KMS-11 (cell line): ENCODE measurements at regions not wholly inside any gene's neighbourhood (a gene's known extent, or its start where the extent isn't known, plus 50 kb on each side); places are given as distances from the start of the nearest gene placed in this dataset.

Experiments used
- H2AFZ ChIP-seq: fragments of 200-600 bp; sonication (generic); 2 replicates; pipeline ENCODE4 v1.6.1; 2016; ENCODE audit warnings: antibody characterized with exemption, mixed run types, low read depth
- H3K27ac ChIP-seq: fragments of 200-600 bp; sonication (generic); 2 replicates; pipeline ENCODE4 v1.6.1; 2016; ENCODE audit warnings: mild to moderate bottlenecking, mixed run types
- H3K27me3 ChIP-seq: fragments of 200-600 bp; sonication (generic); 2 replicates; pipeline ENCODE4 v1.6.1; 2017; ENCODE audit warnings: mild to moderate bottlenecking, low read depth, mixed run types, moderate library complexity; ENCODE audit not compliant: insufficient read depth
- H3K36me3 ChIP-seq: fragments of 200-600 bp; sonication (generic); 2 replicates; pipeline ENCODE4 v1.6.1; 2017; ENCODE audit warnings: mild to moderate bottlenecking, mixed run types; ENCODE audit not compliant: insufficient read depth
- H3K4me1 ChIP-seq: fragments of 200-600 bp; sonication (generic); 2 replicates; pipeline ENCODE4 v1.6.1; 2016; ENCODE audit warnings: mild to moderate bottlenecking, low read depth, mixed run types; ENCODE audit not compliant: poor library complexity, severe bottlenecking
- H3K4me2 ChIP-seq: fragments of 200-600 bp; sonication (generic); 2 replicates; pipeline ENCODE4 v1.7.0; 2016; ENCODE audit warnings: mild to moderate bottlenecking, mixed run types
- H3K4me3 ChIP-seq: fragments of 200-600 bp; sonication (generic); IDR thresholded peaks from 2 replicates; pipeline ENCODE4 v1.6.1; 2017; ENCODE audit warnings: low read depth, low read length, mixed read lengths; ENCODE audit not compliant: insufficient read depth
- H3K79me2 ChIP-seq: fragments of 200-600 bp; sonication (generic); 2 replicates; pipeline ENCODE4 v1.6.1; 2016; ENCODE audit warnings: low read depth, mixed run types; ENCODE audit not compliant: insufficient read depth
- H3K9ac ChIP-seq: fragments of 200-600 bp; sonication (generic); 2 replicates; pipeline ENCODE4 v1.6.1; 2016; ENCODE audit warnings: mild to moderate bottlenecking, mixed run types
- H4K20me1 ChIP-seq: fragments of 200-600 bp; sonication (generic); 2 replicates; pipeline ENCODE4 v1.6.1; 2016; ENCODE audit warnings: mild to moderate bottlenecking, mixed run types; ENCODE audit not compliant: insufficient read depth
- TF ChIP-seq, protein P1 (sequence below): fragments of 200-600 bp; sonication (generic); conservative IDR thresholded peaks from 2 replicates; pipeline ENCODE4 v1.6.1; 2017; ENCODE audit warnings: low read depth, mild to moderate bottlenecking, antibody characterized with exemption, low read length, moderate library complexity, mixed read lengths

- Histone ChIP-seq H3K27me3 (no peaks in the 10 kb centered on the region), H4K20me1 (no peaks in the 10 kb centered on the region), H3K4me1 (no peaks in the 10 kb centered on the region), H3K27ac (no peak overlapping the region), H3K9ac (no peak overlapping the region), H3K36me3 (no peaks in the 10 kb centered on the region), H3K79me2 (no peaks in the 10 kb centered on the region), H3K4me2 (no peak overlapping the region), H2AFZ (no peak overlapping the region), H3K4me3 (no peak overlapping the region)
- TF ChIP-seq, protein P1, sequence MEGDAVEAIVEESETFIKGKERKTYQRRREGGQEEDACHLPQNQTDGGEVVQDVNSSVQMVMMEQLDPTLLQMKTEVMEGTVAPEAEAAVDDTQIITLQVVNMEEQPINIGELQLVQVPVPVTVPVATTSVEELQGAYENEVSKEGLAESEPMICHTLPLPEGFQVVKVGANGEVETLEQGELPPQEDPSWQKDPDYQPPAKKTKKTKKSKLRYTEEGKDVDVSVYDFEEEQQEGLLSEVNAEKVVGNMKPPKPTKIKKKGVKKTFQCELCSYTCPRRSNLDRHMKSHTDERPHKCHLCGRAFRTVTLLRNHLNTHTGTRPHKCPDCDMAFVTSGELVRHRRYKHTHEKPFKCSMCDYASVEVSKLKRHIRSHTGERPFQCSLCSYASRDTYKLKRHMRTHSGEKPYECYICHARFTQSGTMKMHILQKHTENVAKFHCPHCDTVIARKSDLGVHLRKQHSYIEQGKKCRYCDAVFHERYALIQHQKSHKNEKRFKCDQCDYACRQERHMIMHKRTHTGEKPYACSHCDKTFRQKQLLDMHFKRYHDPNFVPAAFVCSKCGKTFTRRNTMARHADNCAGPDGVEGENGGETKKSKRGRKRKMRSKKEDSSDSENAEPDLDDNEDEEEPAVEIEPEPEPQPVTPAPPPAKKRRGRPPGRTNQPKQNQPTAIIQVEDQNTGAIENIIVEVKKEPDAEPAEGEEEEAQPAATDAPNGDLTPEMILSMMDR, result no peak
These were observed 122.3 kb downstream of the TNFSF18 start for GRCh38 chr1:172928412-172928811.

GRCh38 chr1:172929006-172929405 is 121.7 kb downstream of the TNFSF18 start:
- no peaks in the 10 kb centered on the region for H3K79me2 ChIP-seq
- no peak overlapping the region for H3K9ac ChIP-seq
- no peak overlapping the region for H3K4me2 ChIP-seq
- no peak overlapping the region for H3K4me3 ChIP-seq
- no peak overlapping the region for H3K27ac ChIP-seq
- H3K36me3 ChIP-seq, result no peaks in the 10 kb centered on the region
- H2AFZ ChIP-seq, result no peak overlapping the region
- no peaks in the 10 kb centered on the region for H3K27me3 ChIP-seq
- H4K20me1 ChIP-seq, result no peaks in the 10 kb centered on the region
- TF ChIP-seq, protein P1, result no peak
- no peaks in the 10 kb centered on the region for H3K4me1 ChIP-seq

DNA sequence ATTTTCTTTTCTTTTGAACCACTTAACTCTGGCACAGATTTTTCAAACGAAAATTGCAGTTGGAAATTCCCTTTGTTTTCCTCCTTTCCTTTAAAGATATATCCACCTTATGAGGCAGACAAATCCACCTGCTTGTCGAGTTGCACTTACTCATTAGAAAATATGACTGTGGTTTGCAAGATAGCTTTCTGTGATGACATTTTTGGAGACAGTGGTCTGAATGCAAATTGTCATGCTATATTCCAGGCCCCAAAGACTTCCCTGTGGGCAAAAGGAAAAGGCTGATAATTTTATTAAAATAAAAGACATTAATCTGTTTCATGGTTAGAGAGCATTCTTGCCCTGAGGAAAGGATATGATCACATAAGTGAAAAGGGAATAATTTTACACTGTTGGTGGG is 120.6 kb downstream of the TNFSF18 start:
- Histone ChIP-seq H3K36me3 (no peaks in the 10 kb centered on the region), H3K27ac (no peak overlapping the region), H4K20me1 (no peaks in the 10 kb centered on the region), H3K9ac (no peak overlapping the region), H3K4me3 (no peak overlapping the region), H3K4me1 (no peaks in the 10 kb centered on the region), H3K79me2 (no peaks in the 10 kb centered on the region), H3K27me3 (no peaks in the 10 kb centered on the region), H2AFZ (no peak overlapping the region), H3K4me2 (no peak overlapping the region)
- TF ChIP-seq, protein P1, result no peak

- Histone ChIP-seq H3K27ac (no peak overlapping the region), H3K79me2 (no peaks in the 10 kb centered on the region), H3K27me3 (no peaks in the 10 kb centered on the region), H3K4me2 (no peak overlapping the region), H3K4me3 (no peak overlapping the region), H2AFZ (no peak overlapping the region), H3K36me3 (no peaks in the 10 kb centered on the region), H3K9ac (no peak overlapping the region), H4K20me1 (no peaks in the 10 kb centered on the region), H3K4me1 (no peaks in the 10 kb centered on the region)
- TF ChIP-seq, protein P1, result no peak
These were observed 119.4 kb downstream of the TNFSF18 start for GRCh38 chr1:172931340-172931739.
